Right cardiac atrium (tissue), 5 donors: ENCODE measurements at regions not wholly inside any gene's neighbourhood (a gene's known extent, or its start where the extent isn't known, plus 50 kb on each side); places are given as distances from the start of the nearest gene placed in this dataset.
"Not testable (repeated sequence)": the region's sequence is repeated elsewhere in the genome, so short reads cannot be mapped to it uniquely, and the experiment has no call there.

Source experiments
- ATAC-seq, 2 donors: fragments of 200-7000 bp; cut with Tn5 transposase; one replicate each; pipeline versions ENCODE4 v1.8.0 to v1.9.1; 2020; ENCODE audit warnings: moderate library complexity in 2 of 2, mild to moderate bottlenecking in 1 of 2
- DNase-seq, 3 donors: peaks; one replicate each; pipeline ENCODE4 v3.0.0-alpha.2; 2020
- H3K27ac ChIP-seq: one replicate; pipeline ENCODE4 v1.5.1; 2013; ENCODE audit warnings: mild to moderate bottlenecking, low read length, control low read depth, moderate library complexity
- H3K27me3 ChIP-seq: one replicate; pipeline ENCODE4 v1.6.1; 2013; ENCODE audit not compliant: control insufficient read depth, insufficient read depth
- H3K4me1 ChIP-seq: one replicate; pipeline ENCODE4 v1.6.1; 2013; ENCODE audit warnings: low read length; ENCODE audit not compliant: control insufficient read depth, insufficient read depth
- H3K4me3 ChIP-seq: one replicate; pipeline ENCODE4 v1.5.1; 2013; ENCODE audit warnings: low read length, control low read depth
- H3K9me3 ChIP-seq: one replicate; pipeline ENCODE4 v1.6.1; 2013; ENCODE audit warnings: low read length; ENCODE audit not compliant: control insufficient read depth
- WGBS: extraction: QIAGEN DNeasy Blood & Tissue Kit; methylation state at CpG from one replicate; pipeline ENCODE4 v1.1.7; 2013; 5-methylcytosine and 5-hydroxymethylcytosine counted together
- intact Hi-C, 4 donors: fragments of 100-400 bp; cut with DNase I; formaldehyde crosslinking; loops; one replicate each; pipeline versions ENCODE4 v1.11.0 to v1.14.0; 2022 to 2023
- donor health status: healthy with polysubstance abuse.
- donor health status: DM: no; HTN: yes; CAD: no.
- donor health status: DM: no; HTN: no; CAD: no.
- donor health status: DM: no; HTN: yes; CAD: no; lungs with severe emphysema.
- donor health status: DM: yes; HTN: yes; CAD: no.

DNA sequence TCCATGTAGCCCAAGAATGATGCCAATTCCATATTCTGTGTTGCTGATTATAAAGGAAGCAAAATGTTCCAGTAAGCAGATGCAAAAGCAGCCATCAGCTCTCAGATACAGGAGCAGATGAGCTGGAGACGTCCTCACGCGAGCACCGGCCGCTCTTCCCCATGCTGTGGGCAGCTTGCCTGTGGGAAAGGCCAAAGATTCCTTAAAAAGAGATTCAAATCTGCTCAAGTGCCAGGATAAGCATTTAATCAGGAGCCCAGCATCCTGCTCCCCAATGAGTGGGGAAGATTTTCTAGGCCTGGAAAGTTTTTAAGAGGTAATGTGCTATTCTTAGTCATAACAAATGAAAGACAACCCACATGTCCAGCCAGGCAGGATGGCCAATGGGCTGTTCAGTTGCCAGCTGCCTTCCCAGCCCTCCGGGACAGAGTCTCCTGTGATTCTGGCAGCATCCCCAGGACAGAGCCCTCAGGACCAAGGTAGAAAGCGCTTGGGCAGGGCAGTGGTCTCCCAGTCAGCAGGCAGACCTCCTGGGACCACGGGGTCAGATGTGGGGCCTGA is 108.2 kb upstream of the TMPRSS2 start:
- peak in 1 of 3 donors; percentile 40 for DNase-seq
- peak; percentile 6 to 53 for ATAC-seq
- Histone ChIP-seq H3K9me3 (no peaks in the 10 kb centered on the region), H3K4me1 (peaks cover 1% of the 10 kb centered on the region), H3K27ac (no peak overlapping the region), H3K27me3 (no peaks in the 10 kb centered on the region), H3K4me3 (no peak overlapping the region)
- 41% methylated on average over 8 of the region's 8 CpGs for WGBS
- intact Hi-C loops, result no loop called here

DNA sequence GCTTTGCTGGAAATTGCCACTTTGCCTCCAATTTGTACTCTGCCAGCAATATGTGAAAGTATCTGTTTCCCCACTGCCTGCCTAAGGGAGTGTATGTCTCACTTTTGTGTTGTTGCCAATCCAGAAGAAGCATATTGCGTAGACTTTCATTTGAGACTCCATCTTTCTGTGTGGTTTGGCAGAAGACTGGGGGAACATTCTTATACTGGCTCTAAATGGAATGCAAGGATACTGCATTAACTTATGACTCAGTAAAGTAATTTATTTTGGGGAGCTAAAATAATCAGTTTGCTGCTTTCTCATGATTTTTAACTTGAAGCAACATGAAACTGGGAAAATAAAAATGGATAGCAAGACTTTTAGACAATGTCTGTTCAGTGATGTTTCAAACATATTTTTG is 107.7 kb upstream of the TMPRSS2 start:
- no peak overlapping the region for H3K4me3 ChIP-seq
- intact Hi-C loops, result no loop called here
- ATAC-seq (peak in 1 of 2 donors; percentile 10), DNase-seq (no peak)
- peaks cover 1% of the 10 kb centered on the region for H3K4me1 ChIP-seq
- no peaks in the 10 kb centered on the region for H3K27me3 ChIP-seq
- no peaks in the 10 kb centered on the region for H3K9me3 ChIP-seq
- H3K27ac ChIP-seq, result no peak overlapping the region
- 66% methylated on average over 1 of the region's 1 CpG for WGBS

DNA sequence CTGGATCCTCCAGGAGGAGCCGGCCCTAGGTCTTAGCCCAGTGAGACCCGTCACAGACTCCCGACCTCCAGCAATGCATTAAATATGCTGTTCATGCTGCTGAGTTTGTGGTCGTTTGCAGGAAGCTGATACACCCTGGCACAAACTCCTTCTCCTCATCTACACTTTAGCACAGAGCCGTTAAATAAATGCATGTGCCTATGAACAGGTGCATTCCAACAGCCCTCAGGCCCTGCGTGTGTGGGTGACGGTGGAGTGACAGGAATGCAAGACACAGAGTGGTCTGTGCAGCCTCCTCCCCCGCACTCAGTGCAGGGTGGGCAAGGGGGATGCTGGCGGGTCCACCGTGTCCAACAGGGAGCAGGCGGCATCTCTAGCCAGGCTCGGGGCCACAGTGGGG is 106.6 kb upstream of the TMPRSS2 start:
- Histone ChIP-seq H3K27ac (no peak overlapping the region), H3K4me3 (no peak overlapping the region), H3K9me3 (no peaks in the 10 kb centered on the region), H3K27me3 (no peaks in the 10 kb centered on the region), H3K4me1 (peaks cover 1% of the 10 kb centered on the region)
- ATAC-seq, result no peak
- DNase-seq, result no peak
- WGBS, result 87% methylated on average over 12 of the region's 12 CpGs
- intact Hi-C loops, result loop anchor here in 3 of 4 donors (5.0 kb wide), 2 partner anchors 163 to 503 kb away; no protein-coding TSS in a partner anchor

DNA sequence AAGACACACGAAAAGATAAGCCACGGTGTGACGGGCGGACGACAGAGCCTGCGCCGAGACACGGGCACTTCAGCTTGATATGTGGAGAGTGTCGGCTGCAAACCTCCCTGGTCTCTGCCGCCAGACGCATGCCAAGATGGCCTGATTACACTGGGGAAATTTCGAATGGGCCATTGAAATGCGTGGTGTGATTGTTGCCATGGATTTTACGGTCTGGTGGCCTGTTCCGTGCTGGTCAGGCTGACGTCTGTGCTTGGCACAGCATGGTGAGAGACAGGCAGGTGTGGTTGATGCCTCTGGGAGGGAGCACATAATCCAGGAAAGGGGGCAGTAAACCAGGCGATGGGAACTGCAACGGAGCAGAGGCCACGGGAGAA is 105.6 kb upstream of the TMPRSS2 start:
- no peak for ATAC-seq
- WGBS, result 65% methylated on average over 19 of the region's 19 CpGs
- Histone ChIP-seq H3K9me3 (no peaks in the 10 kb centered on the region), H3K4me3 (no peak overlapping the region), H3K4me1 (peaks cover 1% of the 10 kb centered on the region), H3K27ac (no peak overlapping the region), H3K27me3 (no peaks in the 10 kb centered on the region)
- DNase-seq, result peak in 1 of 3 donors; percentile 65
- intact Hi-C loops, result loop anchor here (2.0 to 5.0 kb wide), 3 partner anchors 164 to 504 kb away; no protein-coding TSS in a partner anchor

DNA sequence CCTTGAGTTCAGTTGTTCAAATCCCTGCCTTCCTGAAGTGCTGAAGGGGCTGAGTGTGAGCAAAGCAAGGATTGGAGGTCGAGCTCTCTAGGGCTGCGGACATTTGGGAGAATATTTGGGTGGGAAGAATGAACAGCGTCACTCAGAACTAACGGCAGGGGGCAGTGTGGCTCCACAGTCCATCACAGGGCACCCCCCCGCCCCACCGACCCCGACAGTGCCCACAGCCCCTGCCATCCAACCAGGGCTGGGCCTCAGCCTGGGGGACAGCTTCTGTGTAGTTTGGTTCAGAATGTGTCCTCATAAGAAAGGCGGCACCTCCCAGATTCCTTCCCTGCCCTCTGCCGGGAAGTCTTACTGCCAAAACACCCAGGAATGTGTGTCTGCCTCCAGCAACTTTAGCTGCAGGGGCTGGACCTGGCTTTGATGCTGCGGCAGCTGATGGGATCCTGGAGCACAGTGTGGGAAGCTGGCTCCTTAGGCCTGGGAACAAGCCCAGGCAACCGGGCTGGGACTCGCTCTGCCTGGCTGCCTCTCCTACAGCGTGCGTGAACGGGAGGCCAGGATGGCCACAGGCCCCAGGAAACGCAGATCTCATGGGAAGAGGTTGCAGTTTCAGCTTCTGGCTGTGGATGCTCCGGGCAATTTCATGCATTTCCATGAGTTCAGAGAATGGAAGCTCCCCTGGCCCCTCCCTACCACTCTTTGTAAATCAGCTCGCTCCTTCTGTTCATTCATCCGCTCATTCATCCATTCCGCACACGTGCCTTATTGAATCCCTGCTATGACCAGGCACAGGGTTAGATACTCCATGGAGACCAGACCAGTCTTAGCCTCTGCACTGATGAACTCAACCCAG is 104.9 kb upstream of the TMPRSS2 start:
- Histone ChIP-seq H3K4me3 (no peak overlapping the region), H3K9me3 (no peaks in the 10 kb centered on the region), H3K4me1 (peaks cover 1% of the 10 kb centered on the region), H3K27me3 (no peaks in the 10 kb centered on the region), H3K27ac (no peak overlapping the region)
- DNase-seq (peak; percentile 89 to 93 (median 91)), ATAC-seq (peak; percentile 90 to 96)
- intact Hi-C loops, result loop anchor here (1.0 to 5.0 kb wide), 4 partner anchors 164 to 504 kb away; no protein-coding TSS in a partner anchor
- 24% methylated on average over 21 of the region's 21 CpGs for WGBS

DNA sequence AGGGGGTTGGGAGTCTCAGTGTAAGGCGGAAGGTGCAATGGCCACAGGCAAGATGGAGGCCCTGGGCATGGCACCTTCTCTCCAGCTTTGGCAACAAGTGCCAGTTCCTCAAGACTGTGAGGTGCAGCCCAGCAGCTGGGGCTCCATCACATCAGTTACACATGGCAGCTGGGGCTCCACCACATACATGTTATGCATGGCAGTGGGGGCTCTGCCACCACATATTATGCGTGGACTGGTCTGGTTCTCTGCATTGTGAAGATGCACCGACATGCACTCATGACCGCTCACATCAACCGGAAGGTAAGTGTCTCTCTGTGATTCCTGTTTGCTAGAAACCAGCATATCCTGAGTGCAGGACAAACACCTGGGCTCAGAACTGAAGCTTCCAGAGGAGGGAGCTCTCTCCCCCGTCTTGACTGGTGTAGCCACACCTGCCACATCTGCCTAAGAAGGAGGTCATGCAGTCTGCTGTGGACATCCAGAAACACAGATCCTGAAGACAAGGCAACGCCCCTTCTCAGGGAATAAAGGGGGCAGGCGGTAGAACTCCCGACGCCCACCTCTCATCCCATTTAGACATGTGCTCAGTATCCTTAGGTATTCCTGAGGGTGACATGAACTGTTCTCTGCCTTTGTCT is 104.1 kb upstream of the TMPRSS2 start:
- H3K9me3 ChIP-seq, result no peaks in the 10 kb centered on the region
- no peak for DNase-seq
- no peak overlapping the region for H3K4me3 ChIP-seq
- intact Hi-C loops, result loop anchor here (1.0 to 5.0 kb wide), 4 partner anchors 165 to 505 kb away; no protein-coding TSS in a partner anchor
- 36% methylated on average over 10 of the region's 10 CpGs for WGBS
- H3K27ac ChIP-seq, result no peak overlapping the region
- peaks cover 1% of the 10 kb centered on the region for H3K4me1 ChIP-seq
- H3K27me3 ChIP-seq, result no peaks in the 10 kb centered on the region
- no peak for ATAC-seq

DNA sequence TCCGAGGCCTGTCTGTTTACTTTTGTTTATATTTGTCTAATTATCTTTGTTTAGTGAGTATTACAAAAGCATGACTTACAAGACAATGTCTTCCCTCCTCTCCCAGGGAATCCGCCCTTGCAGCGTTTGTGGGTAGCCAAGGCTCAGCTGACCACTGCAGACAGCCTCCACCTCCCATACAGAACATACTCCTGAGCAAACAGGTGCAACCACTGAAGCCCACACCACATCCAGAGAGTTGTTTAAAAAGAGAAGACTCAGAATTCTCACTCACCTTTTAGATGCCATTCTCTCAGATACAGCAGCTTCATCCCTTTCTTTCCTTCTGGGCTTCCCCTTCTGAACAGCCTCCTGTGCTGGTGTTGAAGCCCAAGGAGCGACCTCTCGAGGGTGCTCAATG is 103.5 kb upstream of the TMPRSS2 start:
- DNase-seq, result no peak
- intact Hi-C loops, result loop anchor here in 3 of 4 donors (5.0 kb wide), 2 partner anchors 166 to 506 kb away; no protein-coding TSS in a partner anchor
- H3K27me3 ChIP-seq, result no peaks in the 10 kb centered on the region
- WGBS, result 87% methylated on average over 5 of the region's 5 CpGs
- no peak overlapping the region for H3K4me3 ChIP-seq
- no peak overlapping the region for H3K27ac ChIP-seq
- ATAC-seq, result no peak
- peaks cover 1% of the 10 kb centered on the region for H3K4me1 ChIP-seq
- H3K9me3 ChIP-seq, result no peaks in the 10 kb centered on the region

DNA sequence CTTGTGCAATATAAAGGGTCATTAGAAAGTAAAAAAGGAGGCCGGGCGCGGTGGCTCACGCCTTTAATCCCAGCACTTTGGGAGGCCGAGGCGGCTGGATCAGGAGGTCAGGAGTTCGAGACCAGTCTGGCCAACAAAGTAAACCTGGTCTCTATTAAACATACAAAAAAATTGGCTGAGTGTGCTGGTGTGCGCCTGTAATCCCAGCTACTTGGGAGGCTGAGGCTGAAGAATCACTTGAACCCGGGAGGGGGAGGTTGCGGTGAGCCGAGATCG is 102.8 kb upstream of the TMPRSS2 start:
- 92% methylated on average over 12 of the region's 12 CpGs for WGBS
- not testable (repeated sequence) for H3K27ac ChIP-seq, H3K4me1 ChIP-seq, ATAC-seq, H3K4me3 ChIP-seq, H3K27me3 ChIP-seq, H3K9me3 ChIP-seq, DNase-seq
- intact Hi-C loops, result loop anchor here in 3 of 4 donors (5.0 kb wide), 2 partner anchors 167 to 507 kb away; no protein-coding TSS in a partner anchor

DNA sequence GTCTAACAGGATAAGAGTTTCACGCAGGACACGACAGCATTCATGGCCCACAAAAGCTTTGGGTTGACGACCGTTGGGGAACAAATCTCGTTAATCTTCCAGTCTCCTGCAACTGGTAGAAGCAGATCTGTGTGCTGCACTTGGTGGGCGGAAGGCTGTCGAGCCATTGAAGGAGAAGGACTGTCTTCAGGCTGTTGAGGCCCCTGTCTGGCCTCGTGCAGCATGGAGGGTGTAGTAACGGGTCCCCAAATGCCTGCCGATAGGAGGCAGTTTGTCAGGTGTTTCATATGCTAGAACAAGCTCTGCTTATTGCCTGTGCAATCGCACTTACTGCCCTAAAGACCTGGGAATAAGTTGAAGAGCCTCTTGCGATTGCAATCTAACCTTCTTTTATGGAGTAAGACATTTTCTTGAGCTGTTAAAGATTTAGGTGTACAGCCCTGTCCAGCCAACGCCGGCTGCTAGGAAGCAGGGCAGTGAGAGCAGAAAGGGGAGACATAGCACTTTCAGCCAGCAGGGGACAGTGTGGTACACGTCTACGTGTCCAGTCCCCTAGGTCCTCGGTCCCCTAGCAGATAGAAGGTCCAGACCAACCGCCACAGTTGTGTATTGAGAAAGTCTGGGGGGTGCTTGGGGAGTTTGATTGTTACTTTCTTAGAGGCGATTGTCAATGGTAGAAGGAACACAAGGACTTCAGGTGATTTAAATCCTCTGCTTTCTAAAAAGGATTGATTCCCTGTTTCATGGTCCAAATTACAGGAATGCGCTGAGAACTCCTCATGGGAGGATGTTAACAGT is 102.3 kb upstream of the TMPRSS2 start:
- DNase-seq, result peak; percentile 63 to 84 (median 74)
- intact Hi-C loops, result loop anchor here in 3 of 4 donors (5.0 kb wide), 2 partner anchors 167 to 507 kb away; no protein-coding TSS in a partner anchor

DNA sequence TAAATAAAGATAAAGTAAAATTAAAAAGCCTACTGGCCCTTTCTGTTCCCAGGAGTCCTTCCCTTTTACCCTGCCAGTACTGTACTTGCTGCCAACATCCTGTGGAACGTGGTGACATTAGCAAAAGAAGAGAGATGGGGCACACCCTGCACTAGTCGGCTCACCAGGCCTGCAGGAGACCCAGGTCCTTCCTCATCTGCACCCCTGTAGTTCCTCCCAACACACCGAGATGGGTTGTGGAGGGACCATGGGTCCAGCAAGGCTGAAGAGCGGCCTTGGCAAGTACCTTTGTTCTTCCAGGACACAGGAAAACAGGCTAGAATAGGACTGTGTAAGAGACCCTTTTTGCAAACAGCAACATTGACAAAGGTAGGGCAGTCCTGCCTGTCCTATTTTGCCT is 98.7 kb upstream of the TMPRSS2 start:
- Histone ChIP-seq H3K4me3 (no peak overlapping the region), H3K9me3 (no peaks in the 10 kb centered on the region), H3K4me1 (no peaks in the 10 kb centered on the region), H3K27ac (no peak overlapping the region), H3K27me3 (no peaks in the 10 kb centered on the region)
- no peak for DNase-seq
- intact Hi-C loops, result loop anchor here in 1 of 4 donors (10.0 kb wide), 1 partner anchor 508 kb away; no protein-coding TSS in a partner anchor
- ATAC-seq, result no peak
- 65% methylated on average over 4 of the region's 4 CpGs for WGBS

More for the DNA sequence above, 102.3 kb upstream of the TMPRSS2 start:
- Histone ChIP-seq H3K27ac (no peak overlapping the region), H3K4me1 (peaks cover 1% of the 10 kb centered on the region), H3K4me3 (no peak overlapping the region), H3K27me3 (no peaks in the 10 kb centered on the region), H3K9me3 (no peaks in the 10 kb centered on the region)
- ATAC-seq, result no peak
- WGBS, result 71% methylated on average over 20 of the region's 20 CpGs
